ENCODE measurements at regions not wholly inside any gene's neighbourhood (a gene's known extent, or its start where the extent isn't known, plus 50 kb on each side); places are given as distances from the start of the nearest gene placed in this dataset.

DNA sequence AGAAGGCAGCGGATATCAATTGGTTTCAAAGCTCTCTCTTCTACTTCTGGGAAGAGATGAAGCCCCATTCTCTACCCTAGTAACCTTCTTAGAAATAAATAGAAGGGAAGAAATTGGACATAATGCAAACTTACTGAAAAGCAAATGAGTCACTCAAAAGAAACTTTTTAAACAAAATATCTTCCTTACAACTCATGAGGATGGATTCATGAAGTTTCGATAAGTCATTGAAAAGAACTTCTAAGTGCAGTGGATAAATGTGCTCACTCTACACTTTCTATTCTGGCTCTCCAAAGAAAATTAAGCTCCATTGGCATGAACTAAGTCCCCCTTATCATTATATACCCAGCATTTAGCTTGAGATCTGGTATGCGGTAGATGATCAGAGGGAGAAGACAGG lies 899.5 kb downstream of the RPS29 start:
- DNase-seq (ENCODE audit: low read depth, low spot score) (no peak), ATAC-seq (no peak)
- TF ChIP-seq ELF1 (IDR thresholded peaks at IDR 0.05; ENCODE audit: borderline replicate concordance, low read depth) (no peak), EZH2 (IDR thresholded peaks at IDR 0.05) (no peak), YY1 (IDR thresholded peaks at IDR 0.05; ENCODE audit: extremely low read depth, insufficient replicate concordance, low read depth, low read length) (no peak), SRF (IDR thresholded peaks at IDR 0.05; ENCODE audit: low read depth) (no peak), ZFX (IDR thresholded peaks at IDR 0.05) (no peak), CEBPB (IDR thresholded peaks at IDR 0.05; ENCODE audit: low read depth) (no peak), EZH2phosphoT487 (IDR thresholded peaks at IDR 0.05; ENCODE audit: borderline replicate concordance) (no peak), POLR2AphosphoS5 (IDR thresholded peaks at IDR 0.05; ENCODE audit: low read depth, low read length) (no peak), TCF7L2 (IDR thresholded peaks at IDR 0.05; ENCODE audit: borderline replicate concordance, extremely low read depth, insufficient read depth, insufficient read length) (no peak), POLR2A (IDR thresholded peaks at IDR 0.05; ENCODE audit: borderline replicate concordance, extremely low read depth, insufficient read depth, insufficient read length) (no peak)
- TF ChIP-seq, protein P1, sequence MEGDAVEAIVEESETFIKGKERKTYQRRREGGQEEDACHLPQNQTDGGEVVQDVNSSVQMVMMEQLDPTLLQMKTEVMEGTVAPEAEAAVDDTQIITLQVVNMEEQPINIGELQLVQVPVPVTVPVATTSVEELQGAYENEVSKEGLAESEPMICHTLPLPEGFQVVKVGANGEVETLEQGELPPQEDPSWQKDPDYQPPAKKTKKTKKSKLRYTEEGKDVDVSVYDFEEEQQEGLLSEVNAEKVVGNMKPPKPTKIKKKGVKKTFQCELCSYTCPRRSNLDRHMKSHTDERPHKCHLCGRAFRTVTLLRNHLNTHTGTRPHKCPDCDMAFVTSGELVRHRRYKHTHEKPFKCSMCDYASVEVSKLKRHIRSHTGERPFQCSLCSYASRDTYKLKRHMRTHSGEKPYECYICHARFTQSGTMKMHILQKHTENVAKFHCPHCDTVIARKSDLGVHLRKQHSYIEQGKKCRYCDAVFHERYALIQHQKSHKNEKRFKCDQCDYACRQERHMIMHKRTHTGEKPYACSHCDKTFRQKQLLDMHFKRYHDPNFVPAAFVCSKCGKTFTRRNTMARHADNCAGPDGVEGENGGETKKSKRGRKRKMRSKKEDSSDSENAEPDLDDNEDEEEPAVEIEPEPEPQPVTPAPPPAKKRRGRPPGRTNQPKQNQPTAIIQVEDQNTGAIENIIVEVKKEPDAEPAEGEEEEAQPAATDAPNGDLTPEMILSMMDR (IDR thresholded peaks at IDR 0.05 in 2 of 3, conservative IDR thresholded peaks at IDR 0.05 in 1 of 3; ENCODE audit: borderline replicate concordance in 1 of 3, insufficient read depth in 1 of 3, low read depth in 2 of 3, low read length in 2 of 3) = no peak
- Histone ChIP-seq H3K4me3 (replicated peaks in 1 of 2; ENCODE audit: low read depth in 1 of 2, low read length in 2 of 2) (no peak overlapping the region), H3K4me2 (ENCODE audit: low read length) (no peak overlapping the region), H4K20me1 (ENCODE audit: insufficient read depth) (no peaks in the 10 kb centered on the region), H3K9me3 (ENCODE audit: control insufficient read depth in 1 of 2, insufficient read depth in 1 of 2, low read depth in 1 of 2, low read length in 2 of 2) (peaks cover 0 to 2% of the 10 kb centered on the region in 2 experiments; a peak in 1 of 4 replicates), H3K79me2 (ENCODE audit: insufficient read depth, low read length) (no peaks in the 10 kb centered on the region), H3K27ac (ENCODE audit: low read depth, low read length) (no peak overlapping the region), H3K36me3 (ENCODE audit: control insufficient read depth in 1 of 2, insufficient read depth in 2 of 2, low read length in 2 of 2) (no peaks in the 10 kb centered on the region), H3K9ac (ENCODE audit: low read length) (no peak overlapping the region), H3K9me2 (ENCODE audit: insufficient read depth) (no peaks in the 10 kb centered on the region), H3K27me3 (ENCODE audit: insufficient read depth, low read length) (no peaks in the 10 kb centered on the region), H2AFZ (ENCODE audit: low read depth, low read length, poor library complexity, severe bottlenecking) (no peak overlapping the region), H3K4me1 (ENCODE audit: control insufficient read depth in 1 of 2, insufficient read depth in 2 of 2, low read length in 2 of 2) (no peaks in the 10 kb centered on the region)
- RAD21 ChIA-PET (ENCODE audit: low non-redundant PET in 1 of 2, low total read pairs in 2 of 2, uncharacterized antibody in 2 of 2, unreplicated experiment in 2 of 2) = no interaction called here
- no TSS peak for BruUV-seq (replicated peaks)
- intact Hi-C loops (cut with micrococcal nuclease) = no loop called here
- CTCF ChIA-PET = no interaction called here
- POLR2A ChIA-PET = no interaction called here
